Vagina (tissue), 2 donors: ENCODE measurements at regions not wholly inside any gene's neighbourhood (a gene's known extent, or its start where the extent isn't known, plus 50 kb on each side); places are given as distances from the start of the nearest gene placed in this dataset.

ENCODE experiments used
- POLR2A ChIP-seq, 2 donors: fragments of 450-650 bp; IDR thresholded peaks; one replicate each; pipeline ENCODE4 v1.6.1; 2017; ENCODE audit warnings: antibody characterized with exemption in 2 of 2, mild to moderate bottlenecking in 2 of 2, moderate library complexity in 2 of 2
- POLR2AphosphoS5 ChIP-seq, 2 donors: sonication (generic); formaldehyde crosslinking; IDR thresholded peaks; one replicate each; pipeline ENCODE4 v1.9.0; 2017; ENCODE audit warnings: antibody characterized with exemption in 2 of 2, mild to moderate bottlenecking in 2 of 2, low read depth in 1 of 2; ENCODE audit not compliant: insufficient read depth in 1 of 2
- TF ChIP-seq, protein P1 (sequence below), 3 experiments: fragments of 450-650 bp in 2 of 3; fragments of 200-600 bp in 1 of 3; sonication (generic) in 1 of 3; IDR thresholded peaks; one replicate each; pipeline ENCODE4 v1.5.1; 2017 to 2019; ENCODE audit warnings: antibody characterized with exemption in 3 of 3, mild to moderate bottlenecking in 2 of 3, moderate library complexity in 2 of 3

DNA sequence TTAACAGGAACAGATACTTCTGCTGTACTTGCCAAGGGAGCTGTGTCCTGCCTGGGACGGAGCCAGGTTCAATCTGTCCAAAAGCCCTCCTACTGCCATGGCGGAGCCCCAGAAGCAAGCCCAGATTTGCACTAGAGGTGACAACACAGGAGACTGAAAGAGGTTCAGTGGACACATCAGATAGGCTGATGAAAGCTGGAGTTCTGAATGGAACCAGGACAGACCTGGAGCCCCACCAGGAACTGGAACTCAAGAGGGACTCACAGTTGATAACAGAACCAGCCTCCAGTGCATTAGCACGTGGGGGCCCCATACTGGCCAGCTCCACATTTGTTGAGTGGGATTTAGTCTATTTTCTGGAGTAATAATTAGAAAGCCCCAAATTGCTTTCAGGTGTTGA, 315.5 kb downstream of the ARRDC4 start:
- TF ChIP-seq, protein P1, sequence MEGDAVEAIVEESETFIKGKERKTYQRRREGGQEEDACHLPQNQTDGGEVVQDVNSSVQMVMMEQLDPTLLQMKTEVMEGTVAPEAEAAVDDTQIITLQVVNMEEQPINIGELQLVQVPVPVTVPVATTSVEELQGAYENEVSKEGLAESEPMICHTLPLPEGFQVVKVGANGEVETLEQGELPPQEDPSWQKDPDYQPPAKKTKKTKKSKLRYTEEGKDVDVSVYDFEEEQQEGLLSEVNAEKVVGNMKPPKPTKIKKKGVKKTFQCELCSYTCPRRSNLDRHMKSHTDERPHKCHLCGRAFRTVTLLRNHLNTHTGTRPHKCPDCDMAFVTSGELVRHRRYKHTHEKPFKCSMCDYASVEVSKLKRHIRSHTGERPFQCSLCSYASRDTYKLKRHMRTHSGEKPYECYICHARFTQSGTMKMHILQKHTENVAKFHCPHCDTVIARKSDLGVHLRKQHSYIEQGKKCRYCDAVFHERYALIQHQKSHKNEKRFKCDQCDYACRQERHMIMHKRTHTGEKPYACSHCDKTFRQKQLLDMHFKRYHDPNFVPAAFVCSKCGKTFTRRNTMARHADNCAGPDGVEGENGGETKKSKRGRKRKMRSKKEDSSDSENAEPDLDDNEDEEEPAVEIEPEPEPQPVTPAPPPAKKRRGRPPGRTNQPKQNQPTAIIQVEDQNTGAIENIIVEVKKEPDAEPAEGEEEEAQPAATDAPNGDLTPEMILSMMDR (IDR thresholded peaks at IDR 0.05) = no peak
- TF ChIP-seq POLR2A (IDR thresholded peaks at IDR 0.05) (no peak), POLR2AphosphoS5 (IDR thresholded peaks at IDR 0.05; ENCODE audit: insufficient read depth in 1 of 2, low read depth in 1 of 2) (no peak)
